IPS-11a (cell line): ENCODE measurements at regions not wholly inside any gene's neighbourhood (a gene's known extent, or its start where the extent isn't known, plus 50 kb on each side); places are given as distances from the start of the nearest gene placed in this dataset.

ENCODE experiments used
- H3K4me3 ChIP-seq: one replicate; pipeline ENCODE4 v1.5.1; 2013; ENCODE audit warnings: low read depth, low read length, control low read depth

DNA sequence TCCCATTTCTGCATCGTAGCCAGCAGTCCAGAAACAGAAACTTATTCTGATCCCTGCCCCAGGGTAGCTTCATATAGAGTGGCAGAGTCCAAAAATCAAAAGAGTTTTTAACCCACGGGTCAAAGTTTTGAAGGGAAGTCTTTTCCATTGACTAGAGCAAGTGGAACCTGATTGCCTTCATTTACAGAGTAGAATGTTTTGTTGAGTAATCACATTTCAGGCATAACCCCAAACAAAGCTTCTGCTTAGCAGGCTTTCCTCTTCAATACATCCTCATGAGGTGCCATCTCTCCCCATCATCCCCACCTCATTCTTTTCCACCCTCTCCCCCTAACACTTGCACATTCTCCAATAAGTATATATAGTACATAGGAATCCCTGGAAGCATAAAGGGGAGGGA lies 516.0 kb upstream of the FBXO33 start:
- no peak overlapping the region for H3K4me3 ChIP-seq

DNA sequence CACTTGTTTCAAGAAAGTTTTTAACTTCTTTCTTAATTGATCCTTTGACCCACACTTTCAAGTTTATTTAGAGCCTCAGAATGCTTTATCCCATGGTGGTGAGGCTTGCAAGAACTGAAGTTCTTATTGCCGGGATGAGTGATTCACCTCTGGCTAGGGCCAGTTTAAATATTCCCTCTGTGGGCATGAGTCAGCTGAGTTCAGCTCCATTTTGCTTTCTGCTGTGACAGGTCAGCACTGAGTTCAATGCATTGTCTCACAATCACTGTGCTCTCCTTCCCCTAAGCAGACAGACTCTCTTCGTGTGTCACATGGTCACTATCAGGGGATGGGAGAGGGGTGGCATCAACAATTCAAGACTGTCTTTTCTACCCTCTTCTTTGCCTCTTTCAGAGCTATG lies 514.6 kb upstream of the FBXO33 start:
- H3K4me3 ChIP-seq: no peak overlapping the region

DNA sequence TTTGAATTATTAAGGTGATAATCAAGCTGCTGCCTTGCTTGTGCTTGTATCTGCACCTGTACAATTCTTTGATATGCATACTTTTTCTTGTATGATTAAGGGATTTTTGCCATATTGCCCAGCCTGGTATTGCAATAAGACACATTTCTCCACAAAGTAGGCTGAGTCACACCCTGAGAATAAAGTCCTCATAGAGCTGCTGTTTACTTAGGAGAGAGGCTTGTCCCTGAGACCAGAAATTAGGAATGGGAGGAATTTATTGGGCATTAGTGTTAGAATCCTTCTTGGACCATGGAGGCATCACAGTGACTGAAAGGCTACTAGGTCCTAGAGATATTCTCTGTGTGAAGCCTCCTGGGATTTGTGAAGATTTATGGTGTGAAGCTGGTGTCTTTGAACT lies 506.8 kb upstream of the FBXO33 start:
- H3K4me3 ChIP-seq: no peak overlapping the region

DNA sequence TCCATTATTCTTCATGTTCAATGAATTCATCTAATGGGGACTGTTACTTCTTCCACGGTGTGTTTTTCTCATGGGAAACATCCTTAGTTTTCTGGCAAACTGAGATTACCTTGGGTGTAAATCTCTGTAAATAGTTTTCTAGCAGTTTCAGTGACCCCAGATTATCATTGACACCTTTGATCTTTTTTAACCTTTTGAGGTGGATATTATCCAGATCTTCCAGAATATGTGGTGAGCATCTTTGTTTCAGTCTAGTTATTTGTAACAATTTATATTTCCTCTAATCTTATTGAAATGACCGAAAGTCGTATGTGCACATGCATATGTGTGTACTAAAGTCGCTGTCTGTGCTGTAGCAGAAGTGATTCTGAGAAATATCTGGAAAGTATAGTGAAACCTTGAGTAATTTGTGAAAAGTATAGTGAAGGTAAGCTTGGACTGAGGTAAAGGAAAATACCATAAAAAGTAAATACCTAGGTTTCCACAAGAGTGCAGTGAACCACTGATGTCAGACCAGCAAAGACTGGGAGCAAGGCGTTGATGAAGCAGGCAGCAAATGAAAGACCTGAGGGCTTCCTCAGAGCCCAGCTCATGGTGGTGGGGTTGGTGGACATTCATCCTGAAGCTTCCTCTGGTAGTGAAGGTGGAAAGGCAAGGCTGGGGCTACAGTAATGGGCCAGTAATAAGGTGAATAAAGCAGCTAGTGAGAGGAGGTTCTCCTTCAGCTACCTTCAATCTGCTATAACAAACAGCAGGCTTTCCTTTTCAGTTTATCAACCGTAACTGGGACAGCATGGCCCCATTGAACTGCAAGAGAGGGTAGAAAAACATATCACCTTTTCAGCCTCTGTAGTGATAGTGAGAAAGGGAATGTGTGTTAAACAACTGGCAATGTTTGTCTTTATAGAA lies 480.2 kb upstream of the FBXO33 start:
- no peak overlapping the region for H3K4me3 ChIP-seq

DNA sequence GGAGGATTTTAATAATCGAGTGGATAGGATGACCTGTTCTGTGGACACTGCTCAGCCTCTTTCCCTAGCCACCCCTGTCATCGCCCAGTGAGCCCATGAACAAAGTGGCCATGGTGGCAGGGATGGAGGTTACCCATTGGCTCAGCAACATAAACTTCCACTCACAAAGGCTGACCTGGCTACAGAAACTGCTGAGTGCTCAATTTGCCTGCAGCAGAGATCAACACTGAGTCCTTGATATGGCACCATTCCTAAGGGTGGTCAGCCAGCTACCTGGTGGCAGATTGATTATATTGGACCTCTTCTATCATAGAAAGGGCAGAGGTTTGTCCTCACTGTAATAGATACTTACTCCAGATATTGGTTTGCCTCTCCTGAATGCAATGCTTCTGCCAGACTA lies 465.4 kb upstream of the FBXO33 start:
- H3K4me3 ChIP-seq: no peak overlapping the region

DNA sequence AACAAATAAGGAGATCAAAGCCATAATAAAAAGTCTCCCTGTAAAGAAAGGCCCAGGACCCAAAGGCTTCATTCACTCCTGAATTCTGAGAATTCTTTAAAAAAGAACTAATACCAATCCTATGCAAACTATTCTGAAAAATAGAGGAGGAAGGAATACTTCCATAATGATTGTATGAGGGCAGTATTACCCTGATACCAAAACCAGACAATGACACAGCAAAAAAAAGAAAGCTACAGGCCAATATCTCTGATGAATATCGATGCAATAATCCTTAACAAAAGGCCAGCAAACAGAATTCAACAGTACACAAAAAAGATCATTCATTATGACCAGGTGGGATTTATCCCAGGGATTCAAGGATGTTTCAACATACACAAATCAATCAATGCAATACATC lies 457.8 kb upstream of the FBXO33 start:
- no peak overlapping the region for H3K4me3 ChIP-seq

DNA sequence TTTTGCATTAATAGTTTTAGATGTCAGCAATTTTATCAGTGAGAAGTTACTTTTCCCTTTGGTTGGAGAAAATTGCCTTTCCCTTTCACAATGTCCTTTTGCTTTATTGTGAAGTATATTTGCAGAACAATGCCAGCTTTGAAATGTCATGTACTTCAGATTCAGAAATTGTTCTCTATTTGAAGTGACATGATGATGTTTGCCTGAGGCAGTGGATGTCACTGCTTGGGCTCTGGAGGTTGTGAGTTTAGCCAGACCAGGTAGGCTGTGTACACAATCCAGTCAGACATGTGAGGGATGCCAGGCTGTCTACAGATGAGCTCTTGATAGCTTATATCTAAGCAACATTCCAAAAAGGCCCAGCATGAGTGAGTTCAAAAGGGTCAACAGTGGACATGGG lies 451.9 kb upstream of the FBXO33 start:
- no peak overlapping the region for H3K4me3 ChIP-seq

- H3K4me3 ChIP-seq: no peak overlapping the region
Observed at GRCh38 chr14:39880965-39881364, 448.7 kb upstream of the FBXO33 start.

DNA sequence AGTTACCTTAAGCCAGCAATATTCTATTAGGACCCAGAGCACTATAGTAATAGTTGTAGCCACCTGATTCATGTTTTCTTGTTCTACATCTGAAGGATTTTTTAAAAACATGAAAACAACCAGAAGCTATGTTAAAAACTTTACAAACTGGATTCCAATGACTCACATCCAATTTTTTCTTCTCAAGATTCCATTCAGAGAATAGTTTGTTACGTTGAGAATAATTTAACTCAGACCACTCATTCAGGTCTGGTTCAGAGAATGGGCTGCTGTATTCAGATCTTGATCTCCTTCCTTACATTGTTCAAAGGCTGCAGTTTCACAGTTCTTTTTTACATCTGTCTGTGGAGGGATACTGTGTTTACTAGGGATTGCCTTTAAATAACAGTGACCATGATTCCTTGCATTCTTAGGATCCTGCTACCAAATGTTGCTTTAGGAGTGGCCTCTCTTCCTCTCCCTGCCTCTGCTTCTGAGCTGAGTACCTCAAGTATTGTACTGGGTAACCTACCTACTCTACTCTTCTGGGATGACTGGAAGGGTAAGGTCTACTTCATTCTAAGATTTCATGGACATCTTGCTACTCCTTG lies 448.0 kb upstream of the FBXO33 start:
- H3K4me3 ChIP-seq: no peak overlapping the region

DNA sequence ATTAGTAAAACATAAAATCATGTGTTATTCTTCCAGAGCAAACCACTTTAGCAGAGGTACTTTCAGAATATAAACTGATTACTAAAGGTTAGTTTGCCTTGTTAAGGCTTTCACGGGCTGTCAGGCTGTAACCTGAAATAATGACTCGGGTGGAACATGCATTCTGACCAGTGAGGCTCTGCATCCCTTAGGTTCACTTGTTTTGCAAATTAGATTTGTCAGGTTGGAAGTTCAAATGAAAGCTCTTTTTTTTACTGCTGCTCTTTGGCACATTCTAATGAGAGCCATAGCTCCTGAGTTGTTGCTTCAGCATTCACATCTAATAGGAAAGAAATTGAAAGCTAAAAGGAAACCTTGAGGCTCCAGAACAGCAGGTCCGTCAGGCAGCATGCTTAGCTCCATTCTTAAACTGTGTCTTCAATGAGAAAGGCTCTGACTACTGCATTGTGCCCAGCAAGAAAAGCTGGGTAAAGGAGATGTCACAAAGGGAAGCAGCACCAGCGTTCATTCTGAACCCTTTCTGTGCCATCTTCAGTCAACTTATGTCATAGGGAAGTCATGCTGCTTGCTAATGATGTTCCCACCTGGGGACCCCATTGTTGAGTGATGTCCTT lies 445.5 kb upstream of the FBXO33 start:
- H3K4me3 ChIP-seq: no peak overlapping the region

DNA sequence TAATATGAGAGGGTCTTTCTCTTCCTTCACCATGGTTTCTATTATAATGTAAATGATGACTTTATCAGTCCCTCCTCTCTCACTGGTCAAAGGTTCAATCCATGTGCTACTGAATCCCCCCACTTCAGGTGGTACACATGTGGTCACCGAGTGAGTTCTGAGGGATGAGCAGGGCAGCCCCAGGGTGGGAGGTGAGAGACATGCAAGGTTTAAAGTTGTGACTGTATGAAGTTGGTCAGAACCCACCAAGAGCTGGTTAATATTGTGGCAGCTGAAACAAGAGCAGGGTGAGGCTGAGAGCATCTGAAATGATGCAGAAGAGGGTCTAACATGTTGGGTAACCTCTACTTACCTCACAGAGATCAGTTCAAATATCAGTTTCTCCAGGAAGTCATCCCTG lies 444.7 kb upstream of the FBXO33 start:
- no peak overlapping the region for H3K4me3 ChIP-seq

DNA sequence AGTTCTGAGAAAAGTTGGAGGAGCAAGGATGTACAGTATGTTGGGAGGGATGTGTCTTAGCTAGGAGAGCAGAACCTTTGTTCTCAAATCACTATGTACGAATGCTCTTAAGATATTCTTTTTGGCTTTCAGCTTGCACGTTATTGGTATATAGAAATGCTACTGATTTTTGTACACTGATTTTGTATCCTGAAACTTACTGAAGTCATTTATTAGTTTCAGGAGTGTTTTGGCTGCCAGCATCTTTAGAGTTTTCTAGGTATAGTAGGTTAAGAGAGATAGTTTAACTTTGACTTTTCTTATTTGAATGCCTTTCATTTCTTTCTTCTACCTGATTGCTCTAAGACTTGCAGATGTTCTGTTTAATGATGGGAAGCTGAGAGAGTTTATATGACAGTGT lies 442.8 kb upstream of the FBXO33 start:
- H3K4me3 ChIP-seq: no peak overlapping the region

DNA sequence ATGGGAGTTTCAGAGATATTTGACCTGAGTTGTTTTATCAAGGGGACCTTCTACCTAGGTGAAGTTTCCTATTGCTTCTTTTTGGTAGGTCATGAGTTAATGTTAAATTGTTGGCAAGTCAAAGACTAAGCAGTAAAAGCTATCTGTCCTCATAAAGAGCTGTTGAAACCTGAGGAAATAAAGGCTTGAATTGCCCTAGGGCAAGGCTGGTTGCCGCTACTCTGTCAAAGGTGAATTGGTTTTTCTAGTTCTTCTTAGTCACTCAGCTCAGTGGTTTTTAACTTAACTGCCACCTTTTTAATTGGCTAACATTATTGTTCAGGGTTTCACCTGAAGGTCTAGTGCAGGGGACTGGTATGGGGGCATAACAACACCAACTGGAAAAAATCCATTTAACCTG lies 441.6 kb upstream of the FBXO33 start:
- H3K4me3 ChIP-seq: no peak overlapping the region

GRCh38 chr14:39868949-39869348 lies 436.7 kb upstream of the FBXO33 start:
- no peak overlapping the region for H3K4me3 ChIP-seq

- H3K4me3 ChIP-seq: no peak overlapping the region
Observed at GRCh38 chr14:39868251-39868650, 436.0 kb upstream of the FBXO33 start.

DNA sequence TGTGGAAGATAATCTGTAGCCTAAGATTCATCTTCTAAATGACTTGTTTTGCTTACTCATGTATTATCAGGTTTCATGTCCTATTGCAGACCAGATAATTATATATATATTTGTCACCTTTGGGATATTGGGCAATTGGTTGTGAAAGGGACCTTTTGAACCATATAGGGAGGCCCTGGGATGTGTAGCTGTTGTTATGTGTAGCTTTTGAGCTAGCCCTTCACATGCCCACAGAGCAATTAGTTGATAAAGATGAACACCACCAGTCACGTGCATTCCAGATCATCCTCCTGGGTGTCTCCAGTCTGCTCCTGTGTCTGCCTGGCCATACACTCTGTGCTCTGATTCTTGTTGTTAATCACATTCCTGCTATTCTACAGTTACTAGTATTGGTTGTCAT lies 431.2 kb upstream of the FBXO33 start:
- no peak overlapping the region for H3K4me3 ChIP-seq

GRCh38 chr14:39861696-39862095 lies 429.5 kb upstream of the FBXO33 start:
- no peak overlapping the region for H3K4me3 ChIP-seq

GRCh38 chr14:39861229-39861600 lies 429.0 kb upstream of the FBXO33 start:
- no peak overlapping the region for H3K4me3 ChIP-seq

GRCh38 chr14:39860596-39861228 lies 428.5 kb upstream of the FBXO33 start:
- no peak overlapping the region for H3K4me3 ChIP-seq

DNA sequence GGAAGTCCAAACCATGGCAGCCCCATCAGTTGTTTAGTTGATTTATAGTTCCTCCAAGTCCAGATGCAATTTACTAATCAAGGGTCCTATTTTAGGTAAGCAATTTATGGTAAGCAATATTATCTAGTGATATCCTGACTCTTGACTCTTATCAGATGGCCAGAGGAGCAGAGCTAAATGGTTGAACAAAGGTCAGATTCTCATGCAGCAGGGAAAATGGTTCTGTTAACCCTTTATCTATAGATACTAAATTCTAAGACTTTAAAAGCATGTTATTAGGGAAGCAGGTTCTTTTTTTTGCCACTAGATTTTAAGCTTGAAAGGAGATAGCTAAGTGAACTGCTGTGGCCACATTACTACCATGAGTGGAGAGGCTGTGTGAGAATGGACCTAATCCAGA lies 427.1 kb upstream of the FBXO33 start:
- H3K4me3 ChIP-seq: no peak overlapping the region

DNA sequence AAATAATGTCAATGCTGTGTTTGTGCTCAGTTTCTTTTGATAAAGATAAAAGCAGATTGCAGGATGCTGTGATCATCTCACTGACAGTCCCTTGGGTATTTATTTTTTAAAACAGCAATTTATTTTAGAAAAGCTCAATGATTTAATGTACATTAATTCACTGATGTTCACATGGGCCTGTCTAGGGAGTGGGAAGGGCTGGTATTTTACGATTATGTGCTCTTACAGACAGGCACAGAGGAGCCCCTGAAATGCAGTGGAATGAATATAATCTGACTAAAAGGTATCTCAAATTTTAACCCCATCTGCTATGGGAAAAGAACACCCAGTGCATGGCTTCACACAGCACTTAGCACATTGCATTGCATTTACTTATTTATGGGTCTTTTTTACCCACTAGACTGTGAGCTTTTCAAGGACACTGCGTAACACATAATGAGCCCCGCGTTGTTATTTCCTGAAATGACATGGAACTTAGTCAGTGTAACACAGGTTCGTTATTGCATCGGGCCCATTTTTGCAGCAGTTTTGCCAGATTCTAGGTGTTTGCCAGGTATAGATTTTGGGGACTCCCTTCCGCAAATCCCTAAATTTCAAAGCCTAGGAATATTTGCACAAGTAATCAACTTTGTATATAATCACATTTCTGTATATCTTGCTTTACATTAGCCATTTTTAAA lies 425.3 kb upstream of the FBXO33 start:
- H3K4me3 ChIP-seq: no peak overlapping the region
